DMS114 treated with DMSO at 0.1 percent for 48 hours (cell line): ENCODE measurements at regions not wholly inside any gene's neighbourhood (a gene's known extent, or its start where the extent isn't known, plus 50 kb on each side); places are given as distances from the start of the nearest gene placed in this dataset.
"Not testable (repeated sequence)": the region's sequence is repeated elsewhere in the genome, so short reads cannot be mapped to it uniquely, and the experiment has no call there.

Experiments
- DNase-seq: peaks from one replicate; lab custom pipeline; 2025; ENCODE audit not compliant: unreplicated experiment; lab: John Stamatoyannopoulos, UW

DNA sequence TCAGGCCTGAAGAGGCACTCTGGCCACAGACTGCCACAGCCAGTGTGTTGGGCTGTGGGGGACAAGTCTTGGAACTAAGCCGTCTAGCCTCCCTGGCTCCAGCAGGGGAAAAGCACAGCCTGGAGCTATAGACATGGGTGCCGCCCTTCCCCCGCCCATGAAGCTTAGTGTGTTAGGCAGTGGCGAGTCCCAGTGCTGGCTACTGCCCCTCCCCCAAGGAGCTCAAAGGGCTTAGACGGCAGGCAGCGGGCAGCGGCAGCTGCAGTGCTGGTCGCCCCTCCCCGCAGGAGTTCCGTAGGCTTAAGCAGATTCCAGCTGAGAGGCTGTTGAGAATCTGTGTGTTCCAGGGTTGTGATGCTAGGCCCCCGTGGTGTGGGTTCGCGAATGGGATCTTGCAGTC lies 135.8 kb upstream of the RORA start:
- DNase-seq, result no peak

- not testable (repeated sequence) for DNase-seq
Observed at GRCh38 chr15:61362912-61363311, 133.8 kb upstream of the RORA start.

GRCh38 chr15:61344293-61344692 lies 115.2 kb upstream of the RORA start:
- DNase-seq, result no peak

DNA sequence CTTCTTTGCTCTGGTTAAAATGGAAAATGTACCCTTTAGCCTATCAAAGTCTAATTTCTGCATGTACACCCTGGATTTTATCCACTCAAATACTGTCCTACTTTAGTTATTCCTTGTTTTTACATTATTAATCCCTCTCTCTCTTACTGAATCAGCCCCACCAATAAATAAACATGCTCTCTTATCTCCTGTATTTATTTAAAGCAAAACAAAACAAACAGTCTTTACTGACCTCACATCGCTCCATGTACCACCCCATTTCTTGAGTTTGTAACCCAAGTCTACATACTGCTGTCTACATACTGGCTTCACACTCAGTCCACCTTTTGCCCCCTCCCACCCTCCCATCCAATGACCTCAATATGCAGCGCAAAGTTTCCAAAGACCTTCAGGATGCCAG lies 113.3 kb upstream of the RORA start:
- DNase-seq, result no peak

GRCh38 chr15:61339516-61339915 lies 110.4 kb upstream of the RORA start:
- DNase-seq, result no peak

GRCh38 chr15:61337541-61337940 lies 108.4 kb upstream of the RORA start:
- DNase-seq, result no peak

DNA sequence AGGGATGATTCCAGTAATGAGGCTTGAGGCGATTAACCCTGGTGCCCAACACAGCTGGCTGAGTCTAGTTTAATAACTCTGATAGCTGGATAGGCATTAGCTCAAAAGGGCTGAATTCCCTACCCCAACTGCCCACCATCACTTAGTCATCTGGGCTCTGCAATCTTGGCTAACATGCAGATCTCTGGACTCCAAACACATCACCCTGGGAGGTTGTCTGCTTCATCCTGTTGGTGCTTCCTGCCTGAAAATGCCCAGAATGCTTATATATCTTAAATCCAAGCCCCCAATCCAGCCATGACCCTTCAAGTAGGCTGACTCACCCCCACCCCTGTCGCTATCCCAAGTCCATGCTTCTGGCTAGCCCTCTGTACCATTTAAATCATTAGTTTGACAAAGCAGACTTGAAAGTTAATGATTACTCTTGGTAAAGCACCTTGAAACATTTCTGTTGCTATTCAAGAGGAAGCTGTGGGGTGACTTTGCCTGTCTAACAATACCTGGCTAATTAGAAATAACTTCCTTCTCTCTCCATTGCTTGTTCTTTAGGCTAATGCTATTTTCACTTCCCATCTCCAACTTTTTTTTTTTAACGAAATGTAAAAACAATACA lies 107.0 kb upstream of the RORA start:
- no peak for DNase-seq

GRCh38 chr15:61334714-61335113 lies 105.6 kb upstream of the RORA start:
- not testable (repeated sequence) for DNase-seq

GRCh38 chr15:61331019-61331418 lies 101.9 kb upstream of the RORA start:
- no peak for DNase-seq

DNA sequence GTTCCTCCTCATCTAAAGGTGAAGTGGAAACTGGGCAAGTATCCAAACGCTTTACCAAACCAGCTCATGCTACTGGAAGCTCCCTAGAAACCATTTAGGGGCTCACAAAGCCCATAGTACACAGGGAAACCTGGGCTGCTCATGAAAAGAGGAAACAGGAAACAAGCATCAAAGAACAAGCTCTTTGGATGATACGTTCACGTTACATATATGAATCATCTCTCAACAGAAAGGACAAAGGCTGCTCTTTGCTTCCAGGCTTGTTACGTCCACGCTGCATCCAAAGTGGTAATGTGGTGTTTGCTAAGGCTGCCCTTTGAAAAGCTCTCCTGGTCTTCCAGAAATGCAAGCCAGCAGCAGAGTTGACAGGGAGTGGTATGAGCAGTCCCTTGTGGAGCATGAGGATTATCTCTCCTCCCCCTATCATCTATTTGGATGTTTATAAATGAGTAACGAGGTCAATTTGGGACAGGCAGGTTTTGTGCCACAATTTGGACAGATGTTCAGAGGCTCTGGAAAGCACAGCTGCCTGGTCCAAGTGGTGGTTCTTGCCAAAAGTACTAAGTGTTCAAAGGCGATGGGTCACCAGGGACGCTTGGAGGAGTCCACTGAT lies 98.0 kb upstream of the RORA start:
- no peak for DNase-seq

GRCh38 chr15:61319892-61320291 lies 90.8 kb upstream of the RORA start:
- no peak for DNase-seq

GRCh38 chr15:61318802-61319525 lies 89.9 kb upstream of the RORA start:
- no peak for DNase-seq

- DNase-seq, result no peak
Observed at GRCh38 chr15:61318301-61318700, 89.2 kb upstream of the RORA start.

GRCh38 chr15:61315471-61315870 lies 86.4 kb upstream of the RORA start:
- DNase-seq, result no peak

- no peak for DNase-seq
Observed at GRCh38 chr15:61314427-61314826, 85.3 kb upstream of the RORA start.

GRCh38 chr15:61309617-61310016 lies 80.5 kb upstream of the RORA start:
- no peak for DNase-seq

GRCh38 chr15:61309031-61309511 lies 80.0 kb upstream of the RORA start:
- DNase-seq, result no peak

GRCh38 chr15:61308437-61308836 lies 79.3 kb upstream of the RORA start:
- DNase-seq, result no peak

DNA sequence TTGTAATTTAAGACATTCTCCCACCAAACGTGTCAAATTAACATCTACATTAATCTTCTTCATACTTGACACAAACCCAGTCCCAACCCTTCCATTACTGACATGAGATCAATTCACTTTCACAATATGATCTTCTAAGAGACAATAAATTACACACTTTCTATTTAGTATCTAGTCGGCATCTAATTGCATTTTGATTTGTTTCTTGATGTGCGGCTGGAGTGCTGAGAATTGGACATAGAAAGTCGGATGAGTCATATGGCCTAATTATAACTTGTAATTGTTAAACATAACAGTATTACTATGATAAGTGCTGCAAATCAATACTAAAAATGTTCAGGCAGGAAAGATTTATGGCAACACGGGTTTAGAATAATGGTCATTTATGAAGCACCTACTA lies 78.4 kb upstream of the RORA start:
- no peak for DNase-seq

- DNase-seq, result no peak
Observed at GRCh38 chr15:61301701-61302100, 72.6 kb upstream of the RORA start.

GRCh38 chr15:61299075-61299763 lies 70.1 kb upstream of the RORA start:
- no peak for DNase-seq

GRCh38 chr15:61295239-61295638 lies 66.1 kb upstream of the RORA start:
- no peak for DNase-seq
